ENCODE measurements at regions not wholly inside any gene's neighbourhood (a gene's known extent, or its start where the extent isn't known, plus 50 kb on each side); places are given as distances from the start of the nearest gene placed in this dataset.

DNA sequence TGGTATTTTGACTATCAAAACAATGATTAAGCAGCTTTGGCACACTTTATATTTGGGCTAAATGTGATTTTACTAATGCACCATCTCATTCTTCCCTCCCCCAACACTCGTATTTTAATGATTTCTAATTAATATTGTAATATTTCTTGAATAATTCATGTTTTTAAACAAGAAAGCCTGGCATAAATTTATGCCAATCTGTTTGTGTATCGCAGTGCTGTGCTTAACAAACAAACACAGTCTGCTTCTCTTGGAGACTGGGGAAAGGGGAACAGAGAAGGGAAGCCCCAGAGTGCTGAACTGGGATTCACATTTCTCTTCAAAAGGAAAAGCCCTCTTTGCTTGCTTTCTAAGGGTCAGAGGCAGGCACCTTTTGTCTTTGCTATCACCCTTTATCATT is 496.9 kb upstream of the STXBP6 start:
- H4K20me1 ChIP-seq (ENCODE audit: control insufficient read depth, extremely low read depth, insufficient read depth, low read length): no peaks in the 10 kb centered on the region
- H3K4me3 ChIP-seq (replicated peaks in 1 of 4; ENCODE audit: control extremely low read depth in 1 of 4, insufficient read depth in 1 of 4, low read depth in 3 of 4, low read length in 4 of 4): no peak overlapping the region
- no peaks in the 10 kb centered on the region for H3K27me3 ChIP-seq (ENCODE audit: control insufficient read depth, insufficient read depth, low read length)
- H3K4me1 ChIP-seq (ENCODE audit: control insufficient read depth, extremely low read depth, insufficient read depth, low read length): no peaks in the 10 kb centered on the region
- TF ChIP-seq, protein P1, sequence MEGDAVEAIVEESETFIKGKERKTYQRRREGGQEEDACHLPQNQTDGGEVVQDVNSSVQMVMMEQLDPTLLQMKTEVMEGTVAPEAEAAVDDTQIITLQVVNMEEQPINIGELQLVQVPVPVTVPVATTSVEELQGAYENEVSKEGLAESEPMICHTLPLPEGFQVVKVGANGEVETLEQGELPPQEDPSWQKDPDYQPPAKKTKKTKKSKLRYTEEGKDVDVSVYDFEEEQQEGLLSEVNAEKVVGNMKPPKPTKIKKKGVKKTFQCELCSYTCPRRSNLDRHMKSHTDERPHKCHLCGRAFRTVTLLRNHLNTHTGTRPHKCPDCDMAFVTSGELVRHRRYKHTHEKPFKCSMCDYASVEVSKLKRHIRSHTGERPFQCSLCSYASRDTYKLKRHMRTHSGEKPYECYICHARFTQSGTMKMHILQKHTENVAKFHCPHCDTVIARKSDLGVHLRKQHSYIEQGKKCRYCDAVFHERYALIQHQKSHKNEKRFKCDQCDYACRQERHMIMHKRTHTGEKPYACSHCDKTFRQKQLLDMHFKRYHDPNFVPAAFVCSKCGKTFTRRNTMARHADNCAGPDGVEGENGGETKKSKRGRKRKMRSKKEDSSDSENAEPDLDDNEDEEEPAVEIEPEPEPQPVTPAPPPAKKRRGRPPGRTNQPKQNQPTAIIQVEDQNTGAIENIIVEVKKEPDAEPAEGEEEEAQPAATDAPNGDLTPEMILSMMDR (conservative IDR thresholded peaks at IDR 0.05 in 1 of 2, IDR thresholded peaks at IDR 0.05 in 1 of 2; ENCODE audit: low read depth in 1 of 2, low read length in 2 of 2): no peak
- TF ChIP-seq EZH2 (IDR thresholded peaks at IDR 0.05; ENCODE audit: low read length, missing control alignments): no peak
- H3K27ac ChIP-seq (ENCODE audit: insufficient read depth, low read length): no peak overlapping the region
- H3K9me3 ChIP-seq (ENCODE audit: control insufficient read depth, insufficient read depth, low read depth, low read length): no peaks in the 10 kb centered on the region
- no peak overlapping the region for H3K4me2 ChIP-seq (ENCODE audit: extremely low read depth, insufficient read depth, low read length)
- no peaks in the 10 kb centered on the region for H3K36me3 ChIP-seq (ENCODE audit: control insufficient read depth, insufficient read depth, low read length)
- no peak overlapping the region for H3K9ac ChIP-seq (ENCODE audit: insufficient read depth, low read length)
- H2AFZ ChIP-seq (ENCODE audit: low read length): no peak overlapping the region
- DNase-seq (ENCODE audit: low read depth in 2 of 2): no peak
- no peaks in the 10 kb centered on the region for H3K79me2 ChIP-seq (ENCODE audit: control insufficient read depth, insufficient read depth, low read length)

DNA sequence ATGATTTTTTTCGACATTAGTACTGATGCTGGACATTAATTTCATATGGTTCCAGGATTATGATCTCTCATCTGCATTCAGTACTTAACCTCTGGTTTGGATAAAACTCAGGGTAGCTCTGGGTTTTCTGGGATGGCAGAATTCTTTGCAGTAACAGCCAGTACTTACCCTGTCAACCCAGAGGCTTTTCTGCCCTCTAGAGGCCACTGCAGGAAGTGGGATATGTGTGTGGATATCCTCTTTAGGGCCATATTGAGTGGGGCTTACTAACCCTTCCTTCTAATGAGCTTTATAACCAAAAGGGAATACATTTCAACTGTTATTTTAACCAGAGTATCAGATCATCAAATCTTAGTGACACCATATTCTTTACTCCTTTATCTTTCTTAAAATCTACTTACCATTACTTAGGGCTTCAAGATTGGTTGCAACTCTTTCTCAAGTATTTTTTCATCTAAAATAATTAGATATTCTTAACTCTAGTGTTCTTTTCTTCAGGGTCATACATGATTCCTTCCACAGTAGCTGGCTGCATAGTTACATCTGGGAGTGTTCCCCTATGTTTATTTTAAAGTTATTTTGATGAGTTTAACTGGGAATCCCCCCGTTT is 488.0 kb upstream of the STXBP6 start:
- no peak for TF ChIP-seq EZH2 (IDR thresholded peaks at IDR 0.05; ENCODE audit: low read length, missing control alignments)
- TF ChIP-seq, protein P1 (conservative IDR thresholded peaks at IDR 0.05 in 1 of 2, IDR thresholded peaks at IDR 0.05 in 1 of 2; ENCODE audit: low read depth in 1 of 2, low read length in 2 of 2): no peak
- H3K4me3 ChIP-seq (replicated peaks in 1 of 4; ENCODE audit: control extremely low read depth in 1 of 4, insufficient read depth in 1 of 4, low read depth in 3 of 4, low read length in 4 of 4): no peak overlapping the region
- DNase-seq (ENCODE audit: low read depth in 2 of 2): no peak

DNA sequence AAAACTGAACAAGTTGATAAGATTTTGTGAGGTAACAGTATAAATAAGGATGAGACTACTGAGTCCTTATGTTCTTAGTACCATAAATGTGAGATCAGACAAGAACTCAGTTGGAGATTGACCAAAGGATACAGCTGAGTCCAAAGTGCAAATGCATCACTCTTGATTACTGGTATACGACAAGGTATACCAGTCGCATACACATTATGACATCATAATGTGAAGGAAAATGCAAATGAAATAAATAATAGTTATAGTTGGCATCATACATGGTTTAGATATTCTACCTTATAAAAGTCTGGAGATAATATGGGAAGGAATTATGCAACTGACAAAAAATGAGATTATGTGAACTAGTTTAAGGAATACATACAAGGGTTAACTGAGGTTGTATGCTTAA is 476.3 kb upstream of the STXBP6 start:
- Histone ChIP-seq H3K27ac (ENCODE audit: insufficient read depth, low read length) (no peak overlapping the region), H3K9me3 (ENCODE audit: control insufficient read depth, insufficient read depth, low read depth, low read length) (no peaks in the 10 kb centered on the region), H4K20me1 (ENCODE audit: control insufficient read depth, extremely low read depth, insufficient read depth, low read length) (no peaks in the 10 kb centered on the region), H3K9ac (ENCODE audit: insufficient read depth, low read length) (no peak overlapping the region), H3K27me3 (ENCODE audit: control insufficient read depth, insufficient read depth, low read length) (no peaks in the 10 kb centered on the region), H3K36me3 (ENCODE audit: control insufficient read depth, insufficient read depth, low read length) (no peaks in the 10 kb centered on the region), H3K79me2 (ENCODE audit: control insufficient read depth, insufficient read depth, low read length) (no peaks in the 10 kb centered on the region), H2AFZ (ENCODE audit: low read length) (no peak overlapping the region), H3K4me1 (ENCODE audit: control insufficient read depth, extremely low read depth, insufficient read depth, low read length) (no peaks in the 10 kb centered on the region), H3K4me2 (ENCODE audit: extremely low read depth, insufficient read depth, low read length) (no peak overlapping the region), H3K4me3 (replicated peaks in 1 of 4; ENCODE audit: control extremely low read depth in 1 of 4, insufficient read depth in 1 of 4, low read depth in 3 of 4, low read length in 4 of 4) (no peak overlapping the region)
- no peak for TF ChIP-seq EZH2 (IDR thresholded peaks at IDR 0.05; ENCODE audit: low read length, missing control alignments)
- TF ChIP-seq, protein P1 (conservative IDR thresholded peaks at IDR 0.05 in 1 of 2, IDR thresholded peaks at IDR 0.05 in 1 of 2; ENCODE audit: low read depth in 1 of 2, low read length in 2 of 2): no peak
- no peak for DNase-seq (ENCODE audit: low read depth in 2 of 2)

More for the DNA sequence above, 488.0 kb upstream of the STXBP6 start:
- H4K20me1 ChIP-seq (ENCODE audit: control insufficient read depth, extremely low read depth, insufficient read depth, low read length): no peaks in the 10 kb centered on the region
- H2AFZ ChIP-seq (ENCODE audit: low read length): no peak overlapping the region
- no peak overlapping the region for H3K9ac ChIP-seq (ENCODE audit: insufficient read depth, low read length)
- H3K4me1 ChIP-seq (ENCODE audit: control insufficient read depth, extremely low read depth, insufficient read depth, low read length): no peaks in the 10 kb centered on the region
- no peaks in the 10 kb centered on the region for H3K9me3 ChIP-seq (ENCODE audit: control insufficient read depth, insufficient read depth, low read depth, low read length)
- H3K4me2 ChIP-seq (ENCODE audit: extremely low read depth, insufficient read depth, low read length): no peak overlapping the region
- no peaks in the 10 kb centered on the region for H3K79me2 ChIP-seq (ENCODE audit: control insufficient read depth, insufficient read depth, low read length)
- H3K36me3 ChIP-seq (ENCODE audit: control insufficient read depth, insufficient read depth, low read length): no peaks in the 10 kb centered on the region
- H3K27me3 ChIP-seq (ENCODE audit: control insufficient read depth, insufficient read depth, low read length): no peaks in the 10 kb centered on the region
- H3K27ac ChIP-seq (ENCODE audit: insufficient read depth, low read length): no peak overlapping the region

Data from fibroblast of lung (primary cell).